Activated CD4-positive, alpha-beta T cell treated with anti-CD3 and anti-CD28 coated beads for 36 hours (primary cell): ENCODE measurements at regions not wholly inside any gene's neighbourhood (a gene's known extent, or its start where the extent isn't known, plus 50 kb on each side); places are given as distances from the start of the nearest gene placed in this dataset.

Experiments
- ATAC-seq: fragments of 200-7000 bp; cut with Tn5 transposase; one replicate; pipeline ENCODE4 v1.10.0; 2021; ENCODE audit warnings: mild to moderate bottlenecking, moderate library complexity
- CTCF ChIA-PET: fragments of 350-600 bp; sonication (Branson Sonifier 250); formaldehyde crosslinking; loops from one replicate; lab custom pipeline; 2021; ENCODE audit warnings: antibody characterized with exemption; lab: Charles Lee
- POLR2A ChIA-PET: fragments of 350-600 bp; sonication (Branson Sonifier 250); formaldehyde crosslinking; loops from one replicate; lab custom pipeline; 2021; ENCODE audit warnings: antibody characterized with exemption, inconsistent platforms; lab: Charles Lee
- DNase-seq: peaks from one replicate; pipeline ENCODE4 v3.0.0-alpha.2; 2020
- H3K27ac Mint-ChIP-seq: one replicate; pipeline ENCODE4 v1.8.0; 2021; ENCODE audit warnings: mixed read lengths
- H3K27me3 Mint-ChIP-seq: one replicate; pipeline ENCODE4 v1.8.0; 2021; ENCODE audit warnings: mixed read lengths
- H3K36me3 Mint-ChIP-seq: one replicate; pipeline ENCODE4 v1.8.0; 2021; ENCODE audit warnings: low read depth, mixed read lengths
- H3K4me1 Mint-ChIP-seq: one replicate; pipeline ENCODE4 v1.8.0; 2021; ENCODE audit warnings: mixed read lengths
- H3K4me3 Mint-ChIP-seq: one replicate; pipeline ENCODE4 v1.8.0; 2021; ENCODE audit warnings: mild to moderate bottlenecking, moderate library complexity, mixed read lengths
- H3K9me3 Mint-ChIP-seq: one replicate; pipeline ENCODE4 v1.8.0; 2021; ENCODE audit warnings: low read depth, mixed read lengths
- intact Hi-C, 2 experiments: fragments of 100-400 bp; cut with DNase I in 1 of 2; cut with micrococcal nuclease in 1 of 2; formaldehyde crosslinking; loops; one replicate each; pipeline versions ENCODE4 v1.14.2 to v1.15.1; 2022 to 2024; cut with DNase I, micrococcal nuclease

GRCh38 chr18:2471523-2471922, 99.8 kb downstream of the METTL4 start:
- no peaks in the 10 kb centered on the region for H3K36me3 Mint-ChIP-seq
- no peaks in the 10 kb centered on the region for H3K4me1 Mint-ChIP-seq
- H3K27ac Mint-ChIP-seq, result no peak overlapping the region
- intact Hi-C loops, result no loop called here
- no peak overlapping the region for H3K4me3 Mint-ChIP-seq
- ATAC-seq (peak; percentile 26), DNase-seq (peak; percentile 14)
- no peaks in the 10 kb centered on the region for H3K9me3 Mint-ChIP-seq
- peaks cover 6% of the 10 kb centered on the region for H3K27me3 Mint-ChIP-seq
- POLR2A ChIA-PET, result no interaction called here
- CTCF ChIA-PET, result interaction anchor here (0.8 to 1.0 kb wide), 2 partner anchors 52 to 71 kb away, joined by 3 to 4 read pairs; no protein-coding TSS in a partner anchor

- Mint-ChIP-seq H3K4me3 (no peak overlapping the region), H3K36me3 (no peaks in the 10 kb centered on the region), H3K27ac (no peak overlapping the region), H3K9me3 (no peaks in the 10 kb centered on the region), H3K27me3 (peaks cover 26% of the 10 kb centered on the region), H3K4me1 (no peaks in the 10 kb centered on the region)
- ChIA-PET POLR2A (no interaction called here), CTCF (no interaction called here)
- intact Hi-C loops, result no loop called here
- DNase-seq (no peak), ATAC-seq (no peak)
Measured at GRCh38 chr18:2478662-2479061, 92.6 kb downstream of the METTL4 start.

- DNase-seq (no peak), ATAC-seq (no peak)
- POLR2A ChIA-PET, result no interaction called here
- no peak overlapping the region for H3K27ac Mint-ChIP-seq
- H3K4me1 Mint-ChIP-seq, result no peaks in the 10 kb centered on the region
- intact Hi-C loops, result no loop called here
- H3K36me3 Mint-ChIP-seq, result no peaks in the 10 kb centered on the region
- CTCF ChIA-PET, result no interaction called here
- H3K4me3 Mint-ChIP-seq, result no peak overlapping the region
- H3K9me3 Mint-ChIP-seq, result no peaks in the 10 kb centered on the region
- peaks cover 22% of the 10 kb centered on the region for H3K27me3 Mint-ChIP-seq
Measured at GRCh38 chr18:2480536-2480935, 90.8 kb downstream of the METTL4 start.

- ATAC-seq, result no peak
- Mint-ChIP-seq H3K4me3 (no peak overlapping the region), H3K27ac (no peak overlapping the region), H3K9me3 (no peaks in the 10 kb centered on the region), H3K27me3 (peaks cover 30% of the 10 kb centered on the region), H3K4me1 (no peaks in the 10 kb centered on the region), H3K36me3 (no peaks in the 10 kb centered on the region)
- intact Hi-C loops, result no loop called here
- ChIA-PET CTCF (interaction anchor here (0.7 kb wide), 1 partner anchor 23 kb away, joined by 3 read pairs; no protein-coding TSS in a partner anchor), POLR2A (no interaction called here)
- DNase-seq, result no peak
Measured at GRCh38 chr18:2482706-2483475, 88.4 kb downstream of the METTL4 start.

DNA sequence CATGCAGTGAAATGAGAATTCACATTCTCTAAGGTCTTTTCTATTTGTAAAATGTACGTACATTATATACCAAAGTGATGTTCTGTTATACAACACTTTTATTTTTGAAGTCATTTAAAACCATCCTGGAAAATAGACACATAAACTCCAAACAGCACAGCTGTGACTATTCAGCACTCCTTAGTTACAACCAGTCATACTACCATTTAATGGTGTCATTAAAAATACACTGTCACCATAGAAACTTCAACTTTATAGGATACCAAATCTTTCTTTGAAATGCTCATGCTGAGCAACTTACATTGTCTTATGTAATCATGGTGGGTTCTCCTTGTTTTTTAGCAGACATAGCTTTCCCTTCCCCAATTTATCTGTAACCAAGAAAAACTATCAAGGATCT, 85.3 kb downstream of the METTL4 start:
- DNase-seq (no peak), ATAC-seq (no peak)
- Mint-ChIP-seq H3K9me3 (no peaks in the 10 kb centered on the region), H3K27me3 (peaks cover 18% of the 10 kb centered on the region), H3K27ac (no peak overlapping the region), H3K36me3 (no peaks in the 10 kb centered on the region), H3K4me1 (no peaks in the 10 kb centered on the region), H3K4me3 (no peak overlapping the region)
- intact Hi-C loops, result no loop called here
- ChIA-PET CTCF (no interaction called here), POLR2A (no interaction called here)

GRCh38 chr18:2486426-2486825, 84.9 kb downstream of the METTL4 start:
- CTCF ChIA-PET, result no interaction called here
- Mint-ChIP-seq H3K9me3 (no peaks in the 10 kb centered on the region), H3K36me3 (no peaks in the 10 kb centered on the region), H3K27ac (no peak overlapping the region), H3K27me3 (peaks cover 18% of the 10 kb centered on the region), H3K4me3 (no peak overlapping the region), H3K4me1 (no peaks in the 10 kb centered on the region)
- ATAC-seq (no peak), DNase-seq (no peak)
- intact Hi-C loops, result no loop called here
- POLR2A ChIA-PET, result no interaction called here
